Smooth muscle cell (in vitro differentiated cells): ENCODE measurements at regions not wholly inside any gene's neighbourhood (a gene's known extent, or its start where the extent isn't known, plus 50 kb on each side); places are given as distances from the start of the nearest gene placed in this dataset.

Experiments used
- DNase-seq: peaks from one replicate; lab custom pipeline; 2025; ENCODE audit not compliant: unreplicated experiment; lab: John Stamatoyannopoulos, UW
- H2AFZ ChIP-seq: fragments of 200-600 bp; sonication (generic); 2 replicates; pipeline ENCODE4 v1.6.0; 2016; ENCODE audit warnings: antibody characterized with exemption, low read depth, mild to moderate bottlenecking
- H3F3A ChIP-seq: fragments of 200-600 bp; sonication (generic); 2 replicates; pipeline ENCODE4 v1.6.0; 2017; ENCODE audit warnings: antibody characterized with exemption, low read depth
- H3K27ac ChIP-seq: fragments of 200-600 bp; sonication (generic); 2 replicates; pipeline ENCODE4 v1.5.1; 2016; ENCODE audit warnings: low read depth, mild to moderate bottlenecking
- H3K27me3 ChIP-seq: fragments of 200-600 bp; sonication (generic); 2 replicates; pipeline ENCODE4 v1.6.1; 2016; ENCODE audit warnings: low read depth, mild to moderate bottlenecking
- H3K36me3 ChIP-seq: fragments of 200-600 bp; sonication (generic); 2 replicates; pipeline ENCODE4 v1.5.1; 2016; ENCODE audit warnings: low read depth
- H3K4me1 ChIP-seq: fragments of 200-600 bp; sonication (generic); 2 replicates; pipeline ENCODE4 v1.5.1; 2016; ENCODE audit warnings: low read depth
- H3K4me2 ChIP-seq: fragments of 200-600 bp; sonication (generic); 2 replicates; pipeline ENCODE4 v1.6.0; 2016; ENCODE audit warnings: mild to moderate bottlenecking
- H3K4me3 ChIP-seq: fragments of 200-600 bp; sonication (generic); 2 replicates; pipeline ENCODE4 v1.5.1; 2016; ENCODE audit warnings: mild to moderate bottlenecking
- H3K79me2 ChIP-seq: fragments of 200-600 bp; sonication (generic); 2 replicates; pipeline ENCODE4 v1.6.0; 2016; ENCODE audit warnings: low read depth, mild to moderate bottlenecking
- H3K9ac ChIP-seq: fragments of 200-600 bp; sonication (generic); 2 replicates; pipeline ENCODE4 v1.6.0; 2016; ENCODE audit warnings: low read depth
- H3K9me3 ChIP-seq: fragments of 200-600 bp; sonication (generic); replicated peaks from 2 replicates; pipeline ENCODE4 v1.5.1; 2016; ENCODE audit warnings: low read depth
- H4K20me1 ChIP-seq: fragments of 200-600 bp; sonication (generic); 2 replicates; pipeline ENCODE4 v1.6.0; 2016; ENCODE audit warnings: low read depth
- WGBS: methylation state at CpG from one replicate; pipeline ENCODE4 v1.1.7; 2016; ENCODE audit warnings: low lambda C conversion rate; 5-methylcytosine and 5-hydroxymethylcytosine counted together
- TF ChIP-seq, protein P1 (sequence below): fragments of 200-600 bp; sonication (generic); IDR thresholded peaks from 2 replicates; pipeline ENCODE4 v1.5.1; 2017; ENCODE audit warnings: borderline replicate concordance, mild to moderate bottlenecking, antibody characterized with exemption; ENCODE audit not compliant: insufficient read depth, poor library complexity, severe bottlenecking

DNA sequence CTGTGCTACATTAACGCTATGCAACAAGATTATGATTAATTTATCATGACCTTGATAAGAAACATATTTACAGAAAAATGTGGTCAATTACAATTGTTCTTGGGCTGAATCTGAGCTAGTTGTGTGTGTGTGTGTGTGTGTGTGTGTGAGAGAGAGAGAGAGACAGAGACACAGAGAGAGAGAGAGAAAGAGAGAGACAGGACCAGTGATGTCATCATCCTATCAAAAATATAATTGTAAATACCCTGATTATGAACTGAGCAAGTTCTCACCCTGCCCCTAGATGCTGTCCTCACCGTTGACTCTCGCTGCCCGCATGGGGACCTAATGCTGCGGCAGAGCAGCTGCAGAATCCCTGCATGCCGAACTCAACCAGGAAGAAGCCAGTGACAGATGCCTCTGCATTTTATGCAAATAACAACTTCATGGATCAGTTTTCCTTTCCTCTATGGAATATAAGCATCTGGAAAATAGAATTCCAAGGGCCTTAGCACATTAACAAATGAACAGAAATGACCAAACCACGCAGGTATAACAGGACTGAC, 512.5 kb downstream of the PLCL1 start:
- Histone ChIP-seq H3K4me2 (no peak overlapping the region), H3K27me3 (peaks cover 52% of the 10 kb centered on the region), H3K27ac (no peak overlapping the region), H3K36me3 (no peaks in the 10 kb centered on the region), H3K9me3 (no peaks in the 10 kb centered on the region), H2AFZ (no peak overlapping the region), H3K4me1 (no peaks in the 10 kb centered on the region), H3F3A (no peaks in the 10 kb centered on the region), H4K20me1 (no peaks in the 10 kb centered on the region), H3K4me3 (no peak overlapping the region), H3K79me2 (no peaks in the 10 kb centered on the region), H3K9ac (no peak overlapping the region)
- 83% methylated on average over 7 of the region's 7 CpGs for WGBS
- no peak for DNase-seq
- TF ChIP-seq, protein P1, sequence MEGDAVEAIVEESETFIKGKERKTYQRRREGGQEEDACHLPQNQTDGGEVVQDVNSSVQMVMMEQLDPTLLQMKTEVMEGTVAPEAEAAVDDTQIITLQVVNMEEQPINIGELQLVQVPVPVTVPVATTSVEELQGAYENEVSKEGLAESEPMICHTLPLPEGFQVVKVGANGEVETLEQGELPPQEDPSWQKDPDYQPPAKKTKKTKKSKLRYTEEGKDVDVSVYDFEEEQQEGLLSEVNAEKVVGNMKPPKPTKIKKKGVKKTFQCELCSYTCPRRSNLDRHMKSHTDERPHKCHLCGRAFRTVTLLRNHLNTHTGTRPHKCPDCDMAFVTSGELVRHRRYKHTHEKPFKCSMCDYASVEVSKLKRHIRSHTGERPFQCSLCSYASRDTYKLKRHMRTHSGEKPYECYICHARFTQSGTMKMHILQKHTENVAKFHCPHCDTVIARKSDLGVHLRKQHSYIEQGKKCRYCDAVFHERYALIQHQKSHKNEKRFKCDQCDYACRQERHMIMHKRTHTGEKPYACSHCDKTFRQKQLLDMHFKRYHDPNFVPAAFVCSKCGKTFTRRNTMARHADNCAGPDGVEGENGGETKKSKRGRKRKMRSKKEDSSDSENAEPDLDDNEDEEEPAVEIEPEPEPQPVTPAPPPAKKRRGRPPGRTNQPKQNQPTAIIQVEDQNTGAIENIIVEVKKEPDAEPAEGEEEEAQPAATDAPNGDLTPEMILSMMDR, result no peak

- Histone ChIP-seq H3K9me3 (no peaks in the 10 kb centered on the region), H3K4me2 (no peak overlapping the region), H3K27ac (no peak overlapping the region), H3K4me3 (no peak overlapping the region), H3K79me2 (no peaks in the 10 kb centered on the region), H3K4me1 (no peaks in the 10 kb centered on the region), H3K27me3 (peaks cover 61% of the 10 kb centered on the region), H3K36me3 (no peaks in the 10 kb centered on the region), H4K20me1 (no peaks in the 10 kb centered on the region), H3K9ac (no peak overlapping the region), H2AFZ (no peak overlapping the region), H3F3A (no peaks in the 10 kb centered on the region)
- DNase-seq, result no peak
- WGBS, result 73% methylated on average over 4 of the region's 4 CpGs
- TF ChIP-seq, protein P1, result no peak
Measured at GRCh38 chr2:198315791-198316630, 511.6 kb downstream of the PLCL1 start.

GRCh38 chr2:198314559-198315153, 510.3 kb downstream of the PLCL1 start:
- Histone ChIP-seq H3K9me3 (no peaks in the 10 kb centered on the region), H3F3A (no peaks in the 10 kb centered on the region), H4K20me1 (no peaks in the 10 kb centered on the region), H3K4me3 (no peak overlapping the region), H3K4me2 (peak overlapping the region; percentile 21), H3K79me2 (no peaks in the 10 kb centered on the region), H3K27ac (no peak overlapping the region), H3K9ac (no peak overlapping the region), H2AFZ (no peak overlapping the region), H3K36me3 (no peaks in the 10 kb centered on the region), H3K27me3 (peaks cover 53% of the 10 kb centered on the region), H3K4me1 (no peaks in the 10 kb centered on the region)
- DNase-seq, result no peak
- TF ChIP-seq, protein P1, result peak; percentile 77
- 16% methylated on average over 8 of the region's 8 CpGs for WGBS
